GM21423 (cell line): ENCODE measurements at regions not wholly inside any gene's neighbourhood (a gene's known extent, or its start where the extent isn't known, plus 50 kb on each side); places are given as distances from the start of the nearest gene placed in this dataset.
"Not testable (repeated sequence)": the region's sequence is repeated elsewhere in the genome, so short reads cannot be mapped to it uniquely, and the experiment has no call there.

Source experiments
- ATAC-seq: cut with Tn5 transposase; IDR thresholded peaks from one replicate; pipeline ENCODE4 v1.9.1; 2021; ENCODE audit warnings: mild to moderate bottlenecking, moderate library complexity; ENCODE audit not compliant: unreplicated experiment

- ATAC-seq: no peak
Measured at GRCh38 chr12:17110316-17110715, 504.4 kb upstream of the LMO3 start.

- no peak for ATAC-seq
Measured at GRCh38 chr12:17108877-17109541, 503.0 kb upstream of the LMO3 start.

DNA sequence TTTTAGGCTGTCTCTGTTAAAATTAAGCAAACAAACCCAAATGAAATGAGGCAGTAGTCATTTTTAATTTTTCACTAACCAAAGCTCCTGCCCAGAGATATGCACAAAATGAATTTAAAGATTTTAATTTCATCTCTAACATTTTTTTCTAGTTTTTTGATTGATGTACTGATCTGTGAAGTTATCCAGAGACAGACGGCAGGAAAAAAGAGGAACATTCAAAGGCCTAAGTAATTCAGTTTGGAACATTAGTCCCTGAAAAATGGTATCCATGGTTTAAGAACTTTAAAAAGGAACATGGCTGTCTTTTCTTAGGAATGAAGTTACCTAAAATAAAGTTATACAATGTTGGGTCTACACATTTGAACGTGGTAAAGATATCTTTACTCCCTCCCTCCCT lies 498.8 kb upstream of the LMO3 start:
- no peak for ATAC-seq

DNA sequence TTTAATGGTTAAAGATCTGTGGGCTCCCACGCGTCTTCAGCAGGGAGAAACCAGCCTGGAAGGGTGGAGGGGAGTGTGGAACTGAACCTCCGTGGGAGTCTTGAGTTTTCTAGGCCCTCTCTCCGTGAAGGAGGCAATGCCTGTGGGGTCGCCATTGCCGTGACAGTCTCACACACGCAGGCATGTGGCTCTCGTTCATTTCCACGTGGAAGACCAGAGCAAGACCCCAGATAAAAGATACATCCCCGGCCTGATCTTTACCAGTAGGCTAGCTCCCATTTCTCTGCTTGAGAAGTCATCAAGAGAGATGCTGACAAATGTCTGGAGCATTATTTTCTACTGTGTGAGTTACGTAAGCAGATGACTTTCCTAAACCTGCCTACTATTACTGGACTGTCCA lies 491.7 kb upstream of the LMO3 start:
- ATAC-seq: no peak

- no peak for ATAC-seq
Measured at GRCh38 chr12:17084831-17085230, 478.9 kb upstream of the LMO3 start.

DNA sequence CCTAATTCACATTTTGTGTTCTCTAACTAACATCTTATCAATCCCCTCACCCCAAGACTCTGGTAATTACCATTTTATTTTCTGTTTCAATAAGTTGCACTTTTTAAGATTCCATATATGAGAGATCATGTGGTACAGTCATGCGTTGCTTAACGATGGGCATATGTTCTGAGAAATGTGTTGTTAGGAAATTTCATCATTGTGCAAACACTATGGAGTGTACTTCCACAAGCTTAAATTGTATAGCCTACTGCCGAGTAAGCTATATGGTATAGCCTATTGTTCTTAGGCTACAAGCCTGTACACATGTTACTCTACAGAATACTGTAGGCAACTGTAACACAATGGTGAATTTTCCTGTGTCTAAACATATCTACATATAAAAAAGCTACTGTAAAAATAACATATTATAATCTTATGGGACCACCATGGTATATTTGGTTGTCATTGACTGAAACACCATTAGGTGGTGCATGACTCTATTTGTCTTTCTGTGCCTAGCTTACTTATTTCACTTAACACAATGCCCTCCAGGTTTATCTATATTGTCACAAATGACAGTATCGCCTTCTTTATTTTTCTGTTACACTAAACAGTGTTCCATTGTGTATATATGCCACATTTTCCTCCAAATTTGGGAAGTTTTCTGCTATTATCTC lies 473.4 kb upstream of the LMO3 start:
- no peak for ATAC-seq

- no peak for ATAC-seq
Measured at GRCh38 chr12:17077594-17077993, 471.6 kb upstream of the LMO3 start.

DNA sequence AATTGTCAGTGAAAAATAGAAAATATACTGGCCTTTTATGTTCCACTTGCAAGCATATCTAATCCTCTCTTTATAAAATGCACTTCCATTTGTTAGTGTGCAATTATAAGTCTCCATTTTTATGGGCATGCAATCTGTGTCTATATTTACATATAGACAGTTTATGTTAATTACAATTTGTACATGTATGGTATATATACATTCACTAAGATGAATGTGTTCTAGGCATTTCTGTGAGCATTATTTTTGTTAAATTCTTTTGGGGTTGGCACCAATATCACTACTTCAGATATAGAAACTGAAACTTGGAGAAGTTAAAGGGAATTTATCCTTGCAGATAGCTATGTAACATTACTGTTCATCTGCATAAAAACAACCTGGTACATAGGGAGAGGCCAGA lies 470.8 kb upstream of the LMO3 start:
- no peak for ATAC-seq

DNA sequence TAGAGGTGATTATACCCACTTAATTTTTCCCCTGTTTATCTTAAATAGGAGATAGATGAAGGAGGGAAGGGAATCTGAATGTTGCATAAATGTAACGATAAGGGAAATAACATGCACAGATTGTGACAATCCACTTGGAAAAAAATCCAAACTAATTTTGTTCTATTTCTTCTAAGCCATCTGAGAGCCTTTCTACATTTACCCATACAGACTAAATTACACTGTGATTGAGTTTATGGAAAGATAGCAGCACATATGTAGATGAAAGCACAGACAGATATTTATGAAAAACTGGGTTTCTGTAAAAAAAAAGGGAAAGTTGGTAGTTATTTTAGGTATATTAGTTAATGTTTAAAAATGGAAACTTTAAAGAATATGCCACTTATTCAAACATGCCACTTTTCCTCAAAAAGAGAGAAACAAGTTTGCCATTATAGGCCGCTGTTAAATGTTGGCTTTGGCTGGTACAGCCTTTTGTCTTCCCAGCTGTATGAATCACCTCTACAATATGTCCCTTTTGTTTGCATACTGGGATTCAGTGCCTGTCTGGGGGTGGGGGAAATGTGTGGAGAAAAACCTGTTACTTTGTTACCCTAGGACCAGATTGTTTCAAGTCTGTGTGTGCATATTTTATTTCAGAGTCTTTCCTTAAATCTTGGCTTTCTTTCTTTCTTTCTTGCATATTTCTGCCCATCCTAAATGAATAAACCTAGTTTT lies 470.2 kb upstream of the LMO3 start:
- no peak for ATAC-seq

DNA sequence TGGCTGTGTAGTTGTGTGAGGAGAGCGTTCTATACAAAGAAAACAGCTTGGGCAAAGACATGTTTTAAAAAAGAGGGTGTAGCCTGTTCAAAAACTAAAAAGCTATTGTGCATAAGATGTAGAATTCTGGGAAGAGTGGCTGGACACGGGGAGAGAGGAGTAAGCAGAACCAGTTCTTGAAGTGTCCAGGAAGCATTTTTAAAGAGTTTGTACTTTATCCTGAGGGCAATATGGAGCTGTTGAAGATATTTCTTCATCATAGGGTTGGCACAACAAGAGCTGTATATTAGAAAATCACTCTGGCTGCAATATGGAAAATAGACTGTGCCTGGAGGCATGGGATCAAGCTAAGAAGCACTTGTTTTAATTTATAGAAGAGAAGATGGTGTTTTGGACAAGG lies 458.9 kb upstream of the LMO3 start:
- ATAC-seq: no peak

GRCh38 chr12:17062267-17063036 lies 456.5 kb upstream of the LMO3 start:
- no peak for ATAC-seq

- ATAC-seq: no peak
Measured at GRCh38 chr12:17060260-17060659, 454.3 kb upstream of the LMO3 start.

DNA sequence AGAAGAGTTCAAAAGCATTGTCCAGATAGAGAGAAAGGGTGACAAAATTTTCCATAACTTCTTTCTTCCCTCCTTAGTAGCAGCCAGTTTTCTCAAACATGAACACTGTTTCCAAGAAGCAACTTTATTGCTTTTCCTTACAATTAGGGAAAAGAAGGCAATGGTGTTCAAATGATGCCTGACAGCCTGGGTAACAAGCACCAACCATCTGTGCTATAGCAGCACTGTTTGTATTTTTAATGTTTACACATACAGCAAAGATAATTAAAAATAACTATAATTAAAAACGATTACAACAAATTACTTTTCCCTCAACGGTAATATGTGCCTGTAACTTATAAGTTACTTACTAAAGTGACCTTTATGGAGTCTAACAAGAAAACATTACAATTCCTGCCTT lies 450.6 kb upstream of the LMO3 start:
- no peak for ATAC-seq

DNA sequence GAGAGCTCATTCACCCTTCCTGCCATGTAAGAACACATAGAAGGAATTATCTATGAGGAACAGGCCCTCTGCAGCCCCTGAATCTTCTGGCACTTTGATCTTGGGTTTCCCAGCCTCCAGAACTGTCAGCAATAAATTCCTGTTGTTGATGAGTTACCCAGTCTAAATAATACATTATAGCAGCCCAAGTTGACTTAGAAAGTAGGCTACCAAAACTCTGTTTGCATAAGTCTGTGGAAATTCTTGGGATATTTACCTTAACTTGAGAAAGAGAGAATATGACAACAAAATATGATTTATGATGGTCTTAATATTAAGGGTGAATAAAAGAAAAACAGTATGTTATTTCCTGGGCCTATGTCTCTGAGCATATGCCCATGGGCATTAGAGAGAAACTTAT lies 433.0 kb upstream of the LMO3 start:
- ATAC-seq: no peak

GRCh38 chr12:17035372-17035771 lies 429.4 kb upstream of the LMO3 start:
- no peak for ATAC-seq

GRCh38 chr12:17030338-17030737 lies 424.4 kb upstream of the LMO3 start:
- ATAC-seq: no peak

GRCh38 chr12:17028348-17028747 lies 422.4 kb upstream of the LMO3 start:
- no peak for ATAC-seq

- not testable (repeated sequence) for ATAC-seq
Measured at GRCh38 chr12:17025424-17025823, 419.5 kb upstream of the LMO3 start.

GRCh38 chr12:17020765-17021164 lies 414.8 kb upstream of the LMO3 start:
- no peak for ATAC-seq

GRCh38 chr12:17017402-17017801 lies 411.4 kb upstream of the LMO3 start:
- no peak for ATAC-seq

GRCh38 chr12:17016116-17016864 lies 410.3 kb upstream of the LMO3 start:
- no peak for ATAC-seq
